SK-N-SH treated with all-trans-retinoic acid at 6 μM for 48 hours (cell line): ENCODE measurements at regions not wholly inside any gene's neighbourhood (a gene's known extent, or its start where the extent isn't known, plus 50 kb on each side); places are given as distances from the start of the nearest gene placed in this dataset.

Experiments
- ATAC-seq: fragments of 200-7000 bp; cut with Tn5 transposase; 3 replicates; pipeline ENCODE4 v1.9.1; 2020; ENCODE audit warnings: mild to moderate bottlenecking, moderate library complexity
- ARNTL ChIP-seq: fragments of 450-650 bp; formaldehyde crosslinking; IDR thresholded peaks from 2 replicates; pipeline ENCODE4 v1.5.0; 2020; ENCODE audit warnings: low read depth, mild to moderate bottlenecking, moderate library complexity, borderline replicate concordance
- CREB5 ChIP-seq: fragments of 250-450 bp; sonication (Bioruptor Pico); IDR thresholded peaks from 2 replicates; pipeline ENCODE4 v1.5.1; 2020; ENCODE audit warnings: low read depth, mild to moderate bottlenecking, moderate library complexity
- CSDC2 ChIP-seq: fragments of 250-450 bp; sonication (Bioruptor Pico); IDR thresholded peaks from 2 replicates; pipeline ENCODE4 v1.5.0; 2020; ENCODE audit warnings: mild to moderate bottlenecking, moderate library complexity
- CSRNP3 ChIP-seq: fragments of 250-450 bp; sonication (Bioruptor Pico); IDR thresholded peaks from 2 replicates; pipeline ENCODE4 v1.5.1; 2021; ENCODE audit warnings: mild to moderate bottlenecking, moderate library complexity
- GLIS3 ChIP-seq: fragments of 250-450 bp; sonication (Bioruptor Pico); IDR thresholded peaks from 2 replicates; pipeline ENCODE4 v1.5.0; 2020; ENCODE audit warnings: mild to moderate bottlenecking, moderate library complexity
- OSR1 ChIP-seq: fragments of 250-450 bp; sonication (Bioruptor Pico); IDR thresholded peaks from 2 replicates; pipeline ENCODE4 v1.8.0; 2022; ENCODE audit warnings: moderate library complexity, mild to moderate bottlenecking, inconsistent platforms
- POU6F1 ChIP-seq: fragments of 250-450 bp; sonication (Bioruptor Pico); IDR thresholded peaks from 2 replicates; pipeline ENCODE4 v1.8.0; 2021; ENCODE audit warnings: low read depth, mild to moderate bottlenecking, moderate library complexity, borderline replicate concordance
- PPARA ChIP-seq: fragments of 250-450 bp; sonication (Bioruptor Pico); IDR thresholded peaks from 2 replicates; pipeline ENCODE4 v1.5.0; 2020; ENCODE audit warnings: mild to moderate bottlenecking, borderline replicate concordance
- RARB ChIP-seq: fragments of 250-450 bp; sonication (Bioruptor Pico); IDR thresholded peaks from 2 replicates; pipeline ENCODE4 v1.8.0; 2021; ENCODE audit warnings: mild to moderate bottlenecking, moderate library complexity
- SNAI2 ChIP-seq: fragments of 250-450 bp; sonication (Bioruptor Pico); IDR thresholded peaks from 2 replicates; pipeline ENCODE4 v1.5.0; 2020; ENCODE audit warnings: mild to moderate bottlenecking, moderate library complexity
- TCF4 ChIP-seq: fragments of 250-450 bp; sonication (Bioruptor Pico); IDR thresholded peaks from 2 replicates; pipeline ENCODE4 v1.8.0; 2021; ENCODE audit warnings: mild to moderate bottlenecking, moderate library complexity, borderline replicate concordance
- TOX ChIP-seq: fragments of 250-450 bp; sonication (Bioruptor Pico); IDR thresholded peaks from 2 replicates; pipeline ENCODE4 v1.8.0; 2021; ENCODE audit warnings: mild to moderate bottlenecking, moderate library complexity, borderline replicate concordance
- TSHZ2 ChIP-seq: fragments of 250-450 bp; sonication (Bioruptor Pico); IDR thresholded peaks from 2 replicates; pipeline ENCODE4 v1.5.0; 2020; ENCODE audit warnings: mild to moderate bottlenecking, moderate library complexity
- ZC3H10 ChIP-seq: fragments of 250-450 bp; sonication (Bioruptor Pico); IDR thresholded peaks from 2 replicates; pipeline ENCODE4 v1.5.1; 2021; ENCODE audit warnings: mild to moderate bottlenecking, moderate library complexity
- ZNF565 ChIP-seq: fragments of 450-650 bp; formaldehyde crosslinking; conservative IDR thresholded peaks from 2 replicates; pipeline ENCODE4 v1.5.0; 2020; ENCODE audit warnings: low read depth, mild to moderate bottlenecking, moderate library complexity

GRCh38 chr2:9705196-9705595 lies 74.4 kb upstream of the YWHAQ start:
- no peak for ATAC-seq
- TF ChIP-seq ARNTL (CRISPR knock-in tag) = no peak
- no peak for TF ChIP-seq CSRNP3 (CRISPR knock-in tag)
- TF ChIP-seq CSDC2 = no peak
- TF ChIP-seq TSHZ2 (CRISPR knock-in tag) = no peak
- TF ChIP-seq TOX = no peak
- TF ChIP-seq CREB5 (CRISPR knock-in tag) = no peak
- no peak for TF ChIP-seq SNAI2 (CRISPR knock-in tag)
- TF ChIP-seq GLIS3 (CRISPR knock-in tag) = no peak
- no peak for TF ChIP-seq ZC3H10 (CRISPR knock-in tag)

- no peak for ATAC-seq
Measured at GRCh38 chr2:9707008-9707407, 76.2 kb upstream of the YWHAQ start.

GRCh38 chr2:9707611-9708160 lies 76.9 kb upstream of the YWHAQ start:
- TF ChIP-seq TSHZ2 (CRISPR knock-in tag) (no peak), GLIS3 (CRISPR knock-in tag) (no peak), POU6F1 (CRISPR knock-in tag) (no peak)

More at GRCh38 chr2:9707008-9707407, 76.2 kb upstream of the YWHAQ start:
- no peak for TF ChIP-seq CSRNP3 (CRISPR knock-in tag)
- no peak for TF ChIP-seq OSR1 (CRISPR knock-in tag)
- no peak for TF ChIP-seq TSHZ2 (CRISPR knock-in tag)
- TF ChIP-seq TCF4 = no peak
- no peak for TF ChIP-seq PPARA
- no peak for TF ChIP-seq ZNF565 (CRISPR knock-in tag)
- no peak for TF ChIP-seq RARB (CRISPR knock-in tag)

More at GRCh38 chr2:9707611-9708160, 76.9 kb upstream of the YWHAQ start:
- ATAC-seq = no peak
